ENCODE measurements at regions not wholly inside any gene's neighbourhood (a gene's known extent, or its start where the extent isn't known, plus 50 kb on each side); places are given as distances from the start of the nearest gene placed in this dataset.

GRCh38 chr9:103894184-103894583 lies 199.9 kb upstream of the SMC2 start:
- no peak for DNase-seq (ENCODE audit: extremely low spot score)
- ChIA-PET CTCF (no interaction called here), POLR2A (no interaction called here)
- TF ChIP-seq, protein P1, sequence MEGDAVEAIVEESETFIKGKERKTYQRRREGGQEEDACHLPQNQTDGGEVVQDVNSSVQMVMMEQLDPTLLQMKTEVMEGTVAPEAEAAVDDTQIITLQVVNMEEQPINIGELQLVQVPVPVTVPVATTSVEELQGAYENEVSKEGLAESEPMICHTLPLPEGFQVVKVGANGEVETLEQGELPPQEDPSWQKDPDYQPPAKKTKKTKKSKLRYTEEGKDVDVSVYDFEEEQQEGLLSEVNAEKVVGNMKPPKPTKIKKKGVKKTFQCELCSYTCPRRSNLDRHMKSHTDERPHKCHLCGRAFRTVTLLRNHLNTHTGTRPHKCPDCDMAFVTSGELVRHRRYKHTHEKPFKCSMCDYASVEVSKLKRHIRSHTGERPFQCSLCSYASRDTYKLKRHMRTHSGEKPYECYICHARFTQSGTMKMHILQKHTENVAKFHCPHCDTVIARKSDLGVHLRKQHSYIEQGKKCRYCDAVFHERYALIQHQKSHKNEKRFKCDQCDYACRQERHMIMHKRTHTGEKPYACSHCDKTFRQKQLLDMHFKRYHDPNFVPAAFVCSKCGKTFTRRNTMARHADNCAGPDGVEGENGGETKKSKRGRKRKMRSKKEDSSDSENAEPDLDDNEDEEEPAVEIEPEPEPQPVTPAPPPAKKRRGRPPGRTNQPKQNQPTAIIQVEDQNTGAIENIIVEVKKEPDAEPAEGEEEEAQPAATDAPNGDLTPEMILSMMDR (IDR thresholded peaks at IDR 0.05; ENCODE audit: control extremely low read depth, extremely low read depth, low read depth, missing control alignments), result no peak

DNA sequence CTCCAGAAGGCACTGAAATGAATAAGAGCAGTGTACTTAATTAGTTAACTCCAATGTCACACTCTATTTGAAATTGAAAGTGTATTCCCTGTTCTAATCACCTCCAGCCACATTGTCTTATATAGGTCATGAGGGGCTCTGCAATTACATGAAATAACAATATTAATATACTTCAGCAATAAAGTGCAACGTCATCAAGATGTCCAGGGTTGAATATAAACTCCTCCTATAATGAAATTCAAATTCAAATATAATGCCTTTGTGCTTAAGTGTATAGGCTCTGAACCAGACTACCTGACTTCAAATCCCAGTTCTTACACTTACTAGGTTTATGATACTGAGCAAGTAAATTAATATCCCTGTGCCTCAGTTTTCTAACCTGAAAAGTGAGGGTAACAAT lies 195.6 kb upstream of the SMC2 start:
- ChIA-PET CTCF (no interaction called here), POLR2A (no interaction called here)
- TF ChIP-seq, protein P1 (IDR thresholded peaks at IDR 0.05; ENCODE audit: control extremely low read depth, extremely low read depth, low read depth, missing control alignments), result no peak
- no peak for DNase-seq (ENCODE audit: extremely low spot score)

GRCh38 chr9:103899866-103900265 lies 194.2 kb upstream of the SMC2 start:
- ChIA-PET POLR2A (no interaction called here), CTCF (no interaction called here)
- TF ChIP-seq, protein P1 (IDR thresholded peaks at IDR 0.05; ENCODE audit: control extremely low read depth, extremely low read depth, low read depth, missing control alignments), result no peak
- no peak for DNase-seq (ENCODE audit: extremely low spot score)

DNA sequence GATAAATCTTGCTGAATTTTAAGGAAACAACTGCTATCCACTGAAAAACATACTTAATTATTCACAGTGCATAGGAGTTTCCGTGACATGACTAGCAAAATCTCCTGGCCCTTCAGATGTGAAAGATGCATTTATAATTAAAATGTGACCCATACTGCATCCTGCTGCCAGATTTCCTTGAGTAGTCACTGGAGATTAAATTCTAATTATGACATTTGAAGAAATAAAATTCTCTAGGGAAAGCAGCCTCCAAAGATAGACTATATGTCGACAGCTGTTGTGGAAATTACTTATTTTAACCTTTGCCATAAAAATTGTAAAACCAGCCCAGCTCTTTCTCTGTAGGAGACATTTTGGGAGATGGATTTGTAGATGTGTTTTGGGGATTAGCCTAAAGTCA lies 193.6 kb upstream of the SMC2 start:
- TF ChIP-seq, protein P1 (IDR thresholded peaks at IDR 0.05; ENCODE audit: control extremely low read depth, extremely low read depth, low read depth, missing control alignments), result no peak
- ChIA-PET POLR2A (no interaction called here), CTCF (no interaction called here)
- no peak for DNase-seq (ENCODE audit: extremely low spot score)

GRCh38 chr9:103902263-103902662 lies 191.8 kb upstream of the SMC2 start:
- CTCF ChIA-PET, result interaction anchor here (1.1 kb wide), 1 partner anchor 17 kb away, joined by 3 read pairs; no protein-coding TSS in a partner anchor

DNA sequence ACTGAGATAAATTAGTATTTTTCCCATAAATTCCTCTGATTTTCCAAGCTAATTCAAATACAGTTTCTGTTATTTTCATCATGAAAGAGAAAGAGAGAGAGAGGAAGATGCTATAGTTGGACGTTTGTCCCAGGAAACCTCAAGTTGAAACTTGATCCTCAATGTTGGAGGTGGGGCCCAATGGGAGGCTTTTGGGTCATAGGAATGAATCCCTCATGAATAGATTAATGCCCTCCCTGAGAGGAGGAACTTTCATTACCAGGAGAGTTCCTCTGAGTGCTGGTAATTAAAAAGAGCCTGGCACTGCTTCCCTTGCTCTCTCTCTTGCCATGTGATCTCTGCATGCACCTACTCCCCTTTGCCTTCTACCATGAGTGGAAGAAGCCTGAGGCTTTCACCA lies 189.9 kb upstream of the SMC2 start:
- no peak for DNase-seq (ENCODE audit: extremely low spot score)
- ChIA-PET CTCF (interaction anchor here (1.8 kb wide), 1 partner anchor 10 kb away, joined by 6 read pairs; no protein-coding TSS in a partner anchor), POLR2A (no interaction called here)
- TF ChIP-seq, protein P1 (IDR thresholded peaks at IDR 0.05; ENCODE audit: control extremely low read depth, extremely low read depth, low read depth, missing control alignments), result no peak

More at GRCh38 chr9:103902263-103902662, 191.8 kb upstream of the SMC2 start:
- TF ChIP-seq, protein P1 (IDR thresholded peaks at IDR 0.05; ENCODE audit: control extremely low read depth, extremely low read depth, low read depth, missing control alignments), result no peak
- no peak for DNase-seq (ENCODE audit: extremely low spot score)
- POLR2A ChIA-PET, result no interaction called here

- TF ChIP-seq, protein P1 (IDR thresholded peaks at IDR 0.05; ENCODE audit: control extremely low read depth, extremely low read depth, low read depth, missing control alignments), result no peak
- POLR2A ChIA-PET, result no interaction called here
- CTCF ChIA-PET, result interaction anchor here (2.0 kb wide), 1 partner anchor 9 kb away, joined by 6 read pairs; no protein-coding TSS in a partner anchor
- DNase-seq (ENCODE audit: extremely low spot score), result no peak
These were observed 180.2 kb upstream of the SMC2 start for GRCh38 chr9:103913899-103914298.

Measured in GM10248 (cell line).